Keratinocyte (primary cell): ENCODE measurements at regions not wholly inside any gene's neighbourhood (a gene's known extent, or its start where the extent isn't known, plus 50 kb on each side); places are given as distances from the start of the nearest gene placed in this dataset.

Experiments
- DNase-seq: peaks from one replicate; pipeline ENCODE4 v3.0.0-alpha.2; 2011; ENCODE audit warnings: low read depth, missing footprints, low spot score
- FAIRE-seq: peaks from 2 replicates; lab custom pipeline; 2011; peaks lifted over from hg19 to GRCh38; lab: Jason Lieb, UNC
- H2AFZ ChIP-seq: 2 replicates; pipeline ENCODE4 v1.6.0; 2012; ENCODE audit warnings: low read length, control low read depth, inconsistent platforms; ENCODE audit not compliant: control insufficient read depth
- H3K27ac ChIP-seq: 2 replicates; pipeline ENCODE4 v1.5.1; 2011; ENCODE audit warnings: low read length; ENCODE audit not compliant: control insufficient read depth, insufficient read depth
- H3K27me3 ChIP-seq: 3 replicates; pipeline ENCODE4 v1.6.0; 2011; ENCODE audit warnings: low read length; ENCODE audit not compliant: control insufficient read depth, insufficient read depth; ENCODE audit errors: extremely low read depth
- H3K36me3 ChIP-seq, 2 experiments: 2 replicates in 1 of 2; 3 replicates in 1 of 2; pipeline ENCODE4 v1.5.1; 2011; ENCODE audit warnings: low read length in 2 of 2, mild to moderate bottlenecking in 1 of 2; ENCODE audit not compliant: control insufficient read depth in 2 of 2, insufficient read depth in 2 of 2; ENCODE audit errors: extremely low read depth in 1 of 2
- H3K4me1 ChIP-seq: 3 replicates; pipeline ENCODE4 v1.5.1; 2011; ENCODE audit warnings: low read length; ENCODE audit not compliant: control insufficient read depth, insufficient read depth; ENCODE audit errors: extremely low read depth
- H3K4me2 ChIP-seq: 3 replicates; pipeline ENCODE4 v1.6.0; 2011; ENCODE audit warnings: low read depth, low read length; ENCODE audit not compliant: control insufficient read depth, insufficient read depth; ENCODE audit errors: extremely low read depth
- H3K4me3 ChIP-seq, 3 experiments: fragments of 200-600 bp in 1 of 3; sonication (generic) in 1 of 3; 2 replicates in 2 of 3; 3 replicates in 1 of 3; pipeline ENCODE4 v1.5.1; 2011 to 2016; ENCODE audit warnings: low read length in 3 of 3, mild to moderate bottlenecking in 3 of 3, control low read depth in 2 of 3, inconsistent platforms in 1 of 3, low read depth in 1 of 3, mixed read lengths in 1 of 3, mixed run types in 1 of 3, moderate library complexity in 1 of 3; ENCODE audit not compliant: control insufficient read depth in 2 of 3, insufficient read depth in 2 of 3; ENCODE audit errors: extremely low read depth in 1 of 3
- H3K79me2 ChIP-seq: 2 replicates; pipeline ENCODE4 v1.6.0; 2012; ENCODE audit warnings: low read length; ENCODE audit not compliant: control insufficient read depth, insufficient read depth
- H3K9ac ChIP-seq: 3 replicates; pipeline ENCODE4 v1.6.0; 2011; ENCODE audit warnings: low read length; ENCODE audit not compliant: control insufficient read depth, insufficient read depth; ENCODE audit errors: extremely low read depth
- H3K9me1 ChIP-seq: 3 replicates; pipeline ENCODE4 v1.6.0; 2011; ENCODE audit warnings: low read length; ENCODE audit not compliant: control insufficient read depth, insufficient read depth; ENCODE audit errors: extremely low read depth
- H3K9me3 ChIP-seq: 2 replicates; pipeline ENCODE4 v1.5.1; 2012; ENCODE audit warnings: low read depth, low read length; ENCODE audit not compliant: control insufficient read depth
- H4K20me1 ChIP-seq: 3 replicates; pipeline ENCODE4 v1.6.0; 2011; ENCODE audit warnings: low read length; ENCODE audit not compliant: control insufficient read depth, insufficient read depth; ENCODE audit errors: extremely low read depth
- CTCF ChIP-seq, 3 experiments: IDR thresholded peaks in 1 of 3; conservative IDR thresholded peaks in 1 of 3; optimal IDR thresholded peaks in 1 of 3; 2 replicates in 2 of 3; 3 replicates in 1 of 3; pipeline versions ENCODE3 to v1.5.1; 2011; ENCODE audit warnings: low read length in 3 of 3, mild to moderate bottlenecking in 3 of 3, moderate library complexity in 2 of 3, control low read depth in 1 of 3, inconsistent platforms in 1 of 3; ENCODE audit not compliant: insufficient read depth in 2 of 3; ENCODE audit errors: extremely low read depth in 1 of 3
- EZH2 ChIP-seq: IDR thresholded peaks from one replicate; pipeline ENCODE4 v1.6.1; 2012; ENCODE audit warnings: inconsistent platforms, mild to moderate bottlenecking, low read length, moderate library complexity
- dilution Hi-C: fragments of 300-500 bp; cut with MboI; formaldehyde crosslinking; loops from one replicate; pipeline ENCODE4 v1.7.0; 2020; ENCODE audit warnings: low sequenced_read_pairs; ENCODE audit not compliant: extremely low pct_ligation_motif_present

DNA sequence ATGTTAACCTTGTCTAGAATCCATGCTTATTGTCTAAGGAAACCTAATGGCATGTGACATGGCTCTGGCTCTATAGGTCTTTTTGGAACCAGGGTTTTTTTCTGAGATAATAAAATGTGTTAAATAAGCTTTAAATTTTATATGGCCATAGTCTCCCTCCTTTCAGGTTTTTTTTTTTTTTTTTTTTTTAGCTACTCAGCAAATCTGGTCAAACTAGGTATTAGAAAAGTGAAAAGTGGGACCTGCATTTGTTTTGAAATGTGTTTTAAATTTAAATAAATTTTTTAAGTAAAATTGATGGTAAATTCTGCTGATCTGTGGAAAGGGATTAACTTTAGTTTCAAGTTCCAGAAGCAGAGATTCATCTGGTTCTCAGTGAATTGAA lies 52.1 kb upstream of the NANOGP8 start:
- no peak for FAIRE-seq

GRCh38 chr15:35136321-35137189 lies 51.5 kb upstream of the NANOGP8 start:
- H3K79me2 ChIP-seq: no peaks in the 10 kb centered on the region
- TF ChIP-seq CTCF (optimal IDR thresholded peaks at IDR 0.05 in 1 of 3, IDR thresholded peaks at IDR 0.05 in 1 of 3, conservative IDR thresholded peaks at IDR 0.05 in 1 of 3; ENCODE audit: extremely low read depth in 1 of 3, insufficient read depth in 2 of 3, low read length in 3 of 3): no peak
- TF ChIP-seq EZH2: no peak
- no peak for DNase-seq
- H2AFZ ChIP-seq: no peak overlapping the region
- H3K27me3 ChIP-seq: no peaks in the 10 kb centered on the region
- H3K4me1 ChIP-seq: peaks cover 2% of the 10 kb centered on the region
- no peak overlapping the region for H3K27ac ChIP-seq
- no peaks in the 10 kb centered on the region for H4K20me1 ChIP-seq
- dilution Hi-C loops: no loop called here
- H3K9me1 ChIP-seq: no peaks in the 10 kb centered on the region
- no peak overlapping the region for H3K4me2 ChIP-seq
- no peaks in the 10 kb centered on the region for H3K36me3 ChIP-seq
- no peak for FAIRE-seq
- no peak overlapping the region for H3K4me3 ChIP-seq
- H3K9ac ChIP-seq: no peak overlapping the region
- no peaks in the 10 kb centered on the region for H3K9me3 ChIP-seq

More for the DNA sequence above, 52.1 kb upstream of the NANOGP8 start:
- no peak overlapping the region for H3K4me2 ChIP-seq
- no peak overlapping the region for H3K4me3 ChIP-seq
- no peaks in the 10 kb centered on the region for H3K27me3 ChIP-seq
- H3K9me1 ChIP-seq: no peaks in the 10 kb centered on the region
- peaks cover 5% of the 10 kb centered on the region for H3K4me1 ChIP-seq
- no peak overlapping the region for H3K9ac ChIP-seq
- TF ChIP-seq EZH2 (no peak), CTCF (optimal IDR thresholded peaks at IDR 0.05 in 1 of 3, IDR thresholded peaks at IDR 0.05 in 1 of 3, conservative IDR thresholded peaks at IDR 0.05 in 1 of 3; ENCODE audit: extremely low read depth in 1 of 3, insufficient read depth in 2 of 3, low read length in 3 of 3) (no peak)
- no peak for DNase-seq
- H3K36me3 ChIP-seq: no peaks in the 10 kb centered on the region
- no peaks in the 10 kb centered on the region for H4K20me1 ChIP-seq
- H2AFZ ChIP-seq: no peak overlapping the region
- no peaks in the 10 kb centered on the region for H3K9me3 ChIP-seq
- H3K79me2 ChIP-seq: no peaks in the 10 kb centered on the region
- H3K27ac ChIP-seq: no peak overlapping the region
- dilution Hi-C loops: no loop called here
